GM18867 (cell line): ENCODE measurements at regions not wholly inside any gene's neighbourhood (a gene's known extent, or its start where the extent isn't known, plus 50 kb on each side); places are given as distances from the start of the nearest gene placed in this dataset.
"Not testable (repeated sequence)": the region's sequence is repeated elsewhere in the genome, so short reads cannot be mapped to it uniquely, and the experiment has no call there.

ENCODE experiments used
- ATAC-seq: cut with Tn5 transposase; IDR thresholded peaks from one replicate; pipeline ENCODE4 v1.9.1; 2021; ENCODE audit warnings: mild to moderate bottlenecking, moderate library complexity; ENCODE audit not compliant: unreplicated experiment

GRCh38 chr9:15372455-15372854, 50.2 kb upstream of the SNAPC3 start:
- ATAC-seq = no peak

- ATAC-seq = no peak
Observed at GRCh38 chr9:15371448-15371845, 51.2 kb upstream of the SNAPC3 start.

GRCh38 chr9:15370466-15371447, 51.9 kb upstream of the SNAPC3 start:
- ATAC-seq = no peak

GRCh38 chr9:15369871-15370270, 52.8 kb upstream of the SNAPC3 start:
- ATAC-seq = no peak

- no peak for ATAC-seq
Observed at GRCh38 chr9:15369238-15369637, 53.4 kb upstream of the SNAPC3 start.

- ATAC-seq = not testable (repeated sequence)
Observed at GRCh38 chr9:15364975-15365553, 57.6 kb upstream of the SNAPC3 start.

GRCh38 chr9:15361737-15362136, 54.7 kb upstream of the TTC39B start:
- no peak for ATAC-seq

- ATAC-seq = peak; percentile 82
Observed at GRCh38 chr9:15357050-15357653, 50.1 kb upstream of the TTC39B start.
